GM13976 (cell line): ENCODE measurements at regions not wholly inside any gene's neighbourhood (a gene's known extent, or its start where the extent isn't known, plus 50 kb on each side); places are given as distances from the start of the nearest gene placed in this dataset.

Source experiments
- DNase-seq: peaks from one replicate; pipeline ENCODE4 v3.0.0; 2012; ENCODE audit warnings: low spot score
- CTCF ChIP-seq: IDR thresholded peaks from 2 replicates; pipeline ENCODE4 v1.5.1; 2012; ENCODE audit warnings: borderline replicate concordance, mild to moderate bottlenecking; ENCODE audit not compliant: insufficient read depth; ENCODE audit errors: extremely low read depth, missing control alignments, control extremely low read depth
- in situ Hi-C: fragments of 300-500 bp; cut with MboI; formaldehyde crosslinking; loops from one replicate; pipeline ENCODE4 v1.12.0; 2022; ENCODE audit warnings: low sequenced_read_pairs, mixed read lengths, inconsistent platforms; ENCODE audit not compliant: unreplicated experiment

GRCh38 chr5:66507106-66507505 lies 89.1 kb upstream of the MAST4 start:
- in situ Hi-C loops = no loop called here
- no peak for TF ChIP-seq CTCF
- DNase-seq = no peak

- DNase-seq = no peak
- in situ Hi-C loops = no loop called here
- TF ChIP-seq CTCF = no peak
Observed at GRCh38 chr5:66511491-66511890, 84.7 kb upstream of the MAST4 start.

GRCh38 chr5:66513130-66513529 lies 83.1 kb upstream of the MAST4 start:
- no peak for TF ChIP-seq CTCF
- DNase-seq = no peak
- in situ Hi-C loops = no loop called here

GRCh38 chr5:66515209-66515608 lies 81.0 kb upstream of the MAST4 start:
- in situ Hi-C loops = no loop called here
- no peak for DNase-seq
- TF ChIP-seq CTCF = no peak

- no peak for TF ChIP-seq CTCF
- in situ Hi-C loops = no loop called here
- no peak for DNase-seq
Observed at GRCh38 chr5:66516550-66516949, 79.6 kb upstream of the MAST4 start.

GRCh38 chr5:66517351-66517750 lies 78.8 kb upstream of the MAST4 start:
- no peak for TF ChIP-seq CTCF
- no peak for DNase-seq
- in situ Hi-C loops = no loop called here

GRCh38 chr5:66518052-66518451 lies 78.1 kb upstream of the MAST4 start:
- TF ChIP-seq CTCF = no peak
- in situ Hi-C loops = no loop called here
- no peak for DNase-seq
